ENCODE measurements at regions not wholly inside any gene's neighbourhood (a gene's known extent, or its start where the extent isn't known, plus 50 kb on each side); places are given as distances from the start of the nearest gene placed in this dataset.
"Not testable (repeated sequence)": the region's sequence is repeated elsewhere in the genome, so short reads cannot be mapped to it uniquely, and the experiment has no call there.

- DNase-seq, result no peak
These were observed 272.2 kb downstream of the PRELID2 start for GRCh38 chr5:145562931-145563330.

DNA sequence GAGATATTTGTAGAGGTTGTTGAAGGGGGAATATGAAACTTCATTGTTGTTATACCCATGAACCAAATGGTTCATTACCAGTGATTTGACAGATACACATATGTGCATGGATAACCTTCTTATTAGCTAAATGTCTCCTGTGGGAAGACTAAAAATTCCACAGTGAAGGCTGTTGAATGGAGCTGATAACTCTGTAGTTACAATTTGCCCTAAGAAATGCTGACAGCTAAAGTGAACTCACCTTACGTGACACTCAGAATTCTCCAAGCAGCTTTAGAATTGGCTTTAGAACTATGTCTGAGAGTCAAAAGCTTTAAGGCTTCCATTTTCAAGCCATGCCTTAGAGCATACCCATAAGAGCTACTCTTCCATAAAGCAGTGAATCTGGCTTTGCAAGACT is 276.9 kb downstream of the PRELID2 start:
- DNase-seq, result no peak

DNA sequence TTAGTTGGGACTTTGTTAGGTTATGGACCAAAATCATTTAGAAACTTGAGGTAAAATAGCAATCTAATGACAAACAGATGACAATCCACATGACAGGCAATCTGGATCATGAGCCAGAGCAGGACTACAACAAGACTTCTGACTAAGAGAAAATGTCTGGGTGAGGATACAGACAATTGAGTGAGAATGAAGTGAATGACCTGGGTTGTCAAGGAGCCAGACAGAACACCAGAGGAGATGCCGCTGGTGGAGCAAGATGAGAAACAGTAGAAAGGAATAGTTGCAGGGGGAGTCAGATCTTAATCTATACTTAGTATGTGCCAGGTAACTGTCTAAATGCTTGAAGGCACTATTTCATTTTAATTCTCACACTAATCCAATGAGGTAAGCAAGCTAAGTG is 277.8 kb downstream of the PRELID2 start:
- DNase-seq, result no peak

DNA sequence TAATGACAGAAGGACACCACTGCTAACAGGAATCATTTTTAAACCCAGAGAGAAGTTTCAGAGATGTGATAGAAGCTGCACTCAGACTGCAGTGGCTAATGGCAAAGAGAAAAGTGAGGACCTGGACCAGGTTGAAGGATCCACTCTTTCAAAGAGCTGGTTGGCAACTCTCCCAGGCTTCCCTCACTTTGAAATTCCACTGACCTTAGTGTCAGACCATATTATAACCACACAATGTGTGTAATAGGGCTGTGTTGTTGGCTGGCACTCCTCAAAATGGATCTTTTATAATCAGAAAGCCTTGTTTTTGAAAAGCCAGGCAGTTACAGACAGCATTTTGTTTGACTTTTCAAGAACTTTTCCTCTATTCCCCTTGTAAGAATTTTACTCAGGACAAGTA is 280.7 kb downstream of the PRELID2 start:
- DNase-seq, result no peak

DNA sequence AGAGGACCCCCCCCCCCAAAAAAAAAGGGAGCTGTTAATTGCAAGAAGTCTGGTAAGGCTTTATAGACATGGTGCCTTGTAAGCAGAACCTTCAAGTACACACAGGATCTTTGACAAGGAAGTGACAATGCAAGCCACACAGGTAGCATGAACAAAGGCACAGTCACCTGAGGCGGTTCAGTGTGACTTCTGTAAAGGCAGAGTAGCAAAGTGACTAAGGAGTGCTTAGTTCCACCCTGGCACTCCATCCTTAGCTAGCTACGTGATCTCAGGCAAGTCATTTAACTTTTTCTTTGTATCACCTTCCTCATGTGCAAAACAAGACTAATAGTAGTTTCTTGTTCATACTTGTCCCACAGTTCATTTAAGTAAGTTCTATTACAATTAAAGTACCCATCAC is 282.0 kb downstream of the PRELID2 start:
- no peak for DNase-seq

GRCh38 chr5:145551714-145552113 is 283.4 kb downstream of the PRELID2 start:
- DNase-seq, result no peak

DNA sequence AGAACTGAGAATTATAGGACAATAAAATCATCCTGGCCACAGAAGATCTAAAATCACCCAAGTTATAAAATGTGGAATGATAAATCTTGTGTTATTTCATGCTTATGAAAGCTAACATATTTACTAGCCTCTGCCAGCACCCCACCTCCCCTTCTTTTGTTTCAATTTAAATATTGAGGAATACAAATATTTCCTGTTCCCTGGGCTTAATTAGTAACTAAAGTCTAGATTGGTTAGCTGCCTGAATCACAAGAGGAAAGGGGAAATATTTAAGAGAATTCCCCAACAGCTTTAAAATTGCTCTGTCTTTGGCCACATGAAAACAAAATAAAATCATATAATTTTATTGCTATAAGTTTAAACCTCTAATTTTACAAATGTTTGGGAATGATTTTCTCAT is 287.0 kb downstream of the PRELID2 start:
- DNase-seq, result no peak

GRCh38 chr5:145544401-145544800 is 290.7 kb downstream of the PRELID2 start:
- no peak for DNase-seq

DNA sequence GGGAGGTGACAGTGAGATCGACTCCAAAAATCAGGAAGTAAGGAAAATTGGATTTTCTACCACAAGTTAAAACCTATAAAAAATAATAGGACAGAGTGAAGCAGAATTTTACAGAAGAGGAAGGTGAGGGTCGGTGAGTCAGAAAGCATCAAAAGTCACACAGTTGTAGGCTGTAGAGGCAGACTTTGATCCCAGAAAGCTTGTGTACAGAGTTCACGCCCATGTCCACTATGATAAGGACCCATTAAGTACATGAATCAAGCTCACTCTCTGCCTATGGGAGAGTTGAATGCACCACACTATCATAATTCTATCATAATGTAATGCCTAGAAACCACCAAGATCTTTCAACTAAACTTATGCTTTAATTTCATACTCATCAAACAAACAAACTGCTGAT is 291.2 kb downstream of the PRELID2 start:
- peak; percentile 15 for DNase-seq

- DNase-seq, result no peak
These were observed 294.8 kb downstream of the PRELID2 start for GRCh38 chr5:145540375-145540774.

DNA sequence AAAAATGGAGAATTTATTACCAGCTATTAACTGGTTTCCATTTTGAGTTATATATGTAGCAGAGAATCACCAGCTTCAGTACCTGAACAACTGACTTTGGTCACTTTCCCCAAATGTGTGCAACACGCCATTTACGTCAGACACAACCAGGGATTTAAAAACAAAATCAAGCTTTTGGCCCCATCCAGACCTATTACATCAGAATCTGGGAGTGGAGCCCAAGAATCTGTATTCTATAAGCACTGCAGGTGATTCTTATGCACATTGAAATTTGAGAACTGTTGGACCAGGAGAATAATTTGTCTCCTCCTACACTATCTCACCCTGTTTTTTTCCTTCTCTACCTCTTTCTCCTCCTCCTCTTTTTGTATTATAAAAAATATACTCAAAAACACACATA is 295.9 kb downstream of the PRELID2 start:
- DNase-seq, result no peak

DNA sequence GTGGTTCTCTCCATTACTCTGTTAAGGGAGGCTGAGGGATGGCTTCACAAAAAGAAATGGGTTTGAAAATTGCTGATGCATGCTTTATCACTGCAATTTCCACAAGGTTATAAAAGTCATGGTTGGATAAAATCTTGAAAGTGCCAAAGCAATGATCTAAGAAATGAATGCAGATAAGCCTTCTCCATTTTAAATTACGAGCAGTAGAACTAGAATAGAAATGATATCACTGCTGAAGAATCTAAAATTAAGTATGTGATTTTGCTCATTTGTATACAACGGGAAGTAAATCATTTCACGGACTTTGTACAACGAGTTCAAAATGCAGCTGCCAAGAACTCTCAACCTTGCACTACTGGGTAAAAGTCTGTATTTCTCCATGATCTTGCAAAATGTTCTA is 299.0 kb downstream of the PRELID2 start:
- no peak for DNase-seq

DNA sequence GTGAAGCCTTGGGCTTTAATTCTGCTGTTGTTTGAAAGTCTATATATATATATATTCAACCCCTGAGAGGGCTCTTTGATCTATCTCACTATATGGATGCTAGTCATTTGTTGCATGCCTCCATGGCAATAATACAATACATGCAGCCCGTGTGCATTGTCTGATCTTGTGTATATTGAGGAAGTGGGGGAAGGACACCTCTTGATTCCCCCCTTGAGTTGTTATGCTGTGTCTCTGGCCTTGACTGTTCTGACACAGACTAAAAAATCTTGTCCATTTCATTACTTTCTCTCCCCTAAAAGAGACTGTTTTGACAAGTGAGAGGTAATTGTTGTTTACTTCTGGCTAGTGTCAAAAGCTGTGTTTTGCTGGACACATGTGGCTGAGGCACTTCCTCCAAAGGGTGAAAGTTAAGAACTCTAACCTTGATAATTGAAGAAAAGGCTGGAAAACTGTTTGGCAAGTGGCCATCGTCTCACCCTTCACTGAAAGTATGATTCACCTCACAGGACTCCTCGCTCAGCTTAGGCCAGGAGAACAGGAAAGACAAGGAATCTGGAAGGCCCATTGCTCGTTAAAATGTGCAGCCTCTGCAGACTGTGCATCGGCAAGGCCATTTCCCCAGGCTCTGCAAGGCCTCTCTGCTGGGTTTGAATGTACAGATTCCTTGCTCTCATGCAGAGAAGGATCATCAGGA is 304.0 kb downstream of the PRELID2 start:
- DNase-seq, result peak; percentile 66

DNA sequence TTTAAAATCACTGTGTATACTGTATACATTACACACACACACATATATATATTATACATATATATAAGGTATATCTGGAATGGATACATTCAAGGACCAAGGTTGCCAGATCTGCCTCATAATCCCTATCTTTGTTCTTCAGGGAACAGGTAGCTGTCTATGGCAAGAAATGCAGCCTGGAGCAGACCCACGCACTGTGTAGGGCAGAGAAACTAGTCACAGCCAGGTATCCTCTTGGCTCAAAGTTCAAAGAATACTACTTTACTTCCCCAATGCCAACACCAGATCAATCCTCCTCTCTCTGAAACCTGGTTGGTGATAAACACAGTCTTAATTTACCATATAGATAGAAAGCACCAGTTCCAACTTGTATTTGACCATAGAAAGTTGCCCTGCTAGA is 313.6 kb downstream of the PRELID2 start:
- no peak for DNase-seq

GRCh38 chr5:145521066-145521465 is 314.1 kb downstream of the PRELID2 start:
- DNase-seq, result no peak

DNA sequence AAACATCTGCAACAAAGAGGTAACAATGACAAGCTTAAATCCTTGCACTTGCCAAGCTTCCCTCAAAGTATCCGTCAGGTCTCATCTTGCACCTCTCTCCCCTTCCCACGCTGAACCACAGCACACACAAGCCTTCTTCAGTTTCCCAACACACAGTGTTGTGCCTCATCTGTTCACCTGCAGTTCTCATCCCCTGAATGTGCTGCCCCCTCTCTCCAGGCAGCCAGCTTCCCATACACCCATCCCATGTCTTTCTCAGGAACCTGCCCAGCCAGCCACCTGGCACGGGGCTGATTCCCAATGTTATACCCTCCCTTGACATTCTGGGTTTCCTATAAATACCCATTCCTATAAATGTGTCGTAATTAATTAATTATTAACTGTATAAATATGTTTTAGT is 314.8 kb downstream of the PRELID2 start:
- no peak for DNase-seq

- DNase-seq, result not testable (repeated sequence)
These were observed 317.6 kb downstream of the PRELID2 start for GRCh38 chr5:145517588-145517987.

DNA sequence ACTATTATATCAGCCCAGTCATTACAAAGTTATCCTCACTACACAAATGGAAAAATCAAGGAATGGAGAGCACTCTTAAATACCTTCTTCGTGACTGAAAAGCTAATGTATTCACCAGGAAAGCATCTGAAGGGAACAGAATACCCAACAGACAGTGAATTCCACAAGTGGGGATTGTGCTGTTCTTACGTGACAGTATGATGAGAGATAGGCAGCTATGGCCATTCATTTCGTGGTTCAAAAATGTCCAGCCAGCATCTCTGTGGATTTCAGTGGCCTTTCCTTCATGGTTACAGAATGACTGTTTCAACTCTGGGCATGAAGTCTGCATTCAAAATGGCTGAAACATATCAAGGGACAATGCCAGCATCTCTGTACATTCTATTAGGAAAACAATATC is 323.8 kb downstream of the PRELID2 start:
- no peak for DNase-seq

GRCh38 chr5:145510769-145511168 is 324.4 kb downstream of the PRELID2 start:
- no peak for DNase-seq

DNA sequence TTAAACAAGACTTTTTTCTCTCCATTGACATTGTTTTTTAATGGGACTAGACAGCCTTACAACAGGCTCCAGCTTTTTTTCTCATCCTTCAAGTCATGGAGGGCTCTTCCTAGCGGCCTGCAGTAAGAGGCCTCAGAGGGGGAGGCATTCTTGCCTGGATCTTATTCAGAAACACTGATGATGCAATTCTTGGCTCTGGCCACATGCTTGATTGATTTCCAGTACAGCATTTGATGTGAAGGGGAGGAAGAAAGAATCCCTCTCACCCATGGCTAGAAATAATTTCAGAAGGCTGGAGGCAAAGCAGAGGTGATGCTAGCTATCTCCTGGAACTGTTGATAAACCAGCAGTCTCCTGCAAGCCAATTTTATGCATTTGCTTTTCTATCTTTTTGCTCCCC is 324.8 kb downstream of the PRELID2 start:
- DNase-seq, result no peak

GRCh38 chr5:145509336-145510136 is 325.6 kb downstream of the PRELID2 start:
- no peak for DNase-seq

GRCh38 chr5:145506185-145506850 is 328.8 kb downstream of the PRELID2 start:
- no peak for DNase-seq

GRCh38 chr5:145502906-145503305 is 332.2 kb downstream of the PRELID2 start:
- no peak for DNase-seq

GRCh38 chr5:145500710-145501109 is 334.4 kb downstream of the PRELID2 start:
- DNase-seq, result no peak

All from DMS53 (cell line).